ENCODE measurements at regions not wholly inside any gene's neighbourhood (a gene's known extent, or its start where the extent isn't known, plus 50 kb on each side); places are given as distances from the start of the nearest gene placed in this dataset.

GRCh38 chr3:82308755-82309154 is 547.3 kb upstream of the GBE1 start:
- H2BK120ac ChIP-seq (ENCODE audit: low read depth, low read length), result no peak overlapping the region
- no peak for DNase-seq
- H3K27me3 ChIP-seq (ENCODE audit: control insufficient read depth in 1 of 2, insufficient read depth in 1 of 2, low read length in 2 of 2), result no peaks in the 10 kb centered on the region
- no peak overlapping the region for H2BK5ac ChIP-seq (ENCODE audit: low read depth, low read length, poor library complexity, severe bottlenecking)
- H3K4me2 ChIP-seq (ENCODE audit: low read length, poor library complexity, severe bottlenecking), result no peak overlapping the region
- no peak overlapping the region for H4K91ac ChIP-seq (ENCODE audit: low read length)
- H3K79me1 ChIP-seq (replicated peaks; ENCODE audit: low read length, poor library complexity, severe bottlenecking), result no peaks in the 10 kb centered on the region
- H2AFZ ChIP-seq (ENCODE audit: low read depth, low read length), result no peak overlapping the region
- no peaks in the 10 kb centered on the region for H3K9me3 ChIP-seq (ENCODE audit: control insufficient read depth, low read length)
- H2BK15ac ChIP-seq (ENCODE audit: low read depth, poor library complexity, severe bottlenecking), result no peak overlapping the region
- H3K27ac ChIP-seq (ENCODE audit: low read length, poor library complexity, severe bottlenecking), result no peak overlapping the region
- no peak overlapping the region for H3K14ac ChIP-seq (ENCODE audit: low read length in 2 of 2)
- H3K4ac ChIP-seq (ENCODE audit: low read depth in 1 of 2, low read length in 2 of 2), result no peak overlapping the region
- no peak overlapping the region for H3K9ac ChIP-seq (ENCODE audit: low read length)
- no peak overlapping the region for H4K8ac ChIP-seq (ENCODE audit: low read length)
- H3K23ac ChIP-seq (ENCODE audit: low read length in 2 of 2), result no peak overlapping the region
- no peaks in the 10 kb centered on the region for H3K36me3 ChIP-seq (ENCODE audit: control insufficient read depth in 1 of 2, insufficient read depth in 2 of 2, low read depth in 1 of 2, low read length in 2 of 2)
- no peaks in the 10 kb centered on the region for H3K4me1 ChIP-seq (ENCODE audit: control insufficient read depth, insufficient read depth, low read depth, low read length)
- H2AK5ac ChIP-seq (ENCODE audit: low read length, severe bottlenecking), result no peak overlapping the region
- H3K18ac ChIP-seq (ENCODE audit: low read depth in 1 of 2, low read length in 2 of 2), result no peak overlapping the region
- 83% methylated on average over 6 of the region's 7 CpGs for WGBS
- H2BK12ac ChIP-seq (ENCODE audit: low read length in 2 of 2), result no peak overlapping the region
- H3K4me3 ChIP-seq (ENCODE audit: insufficient read depth in 1 of 2, low read depth in 1 of 2, low read length in 2 of 2), result no peak overlapping the region

DNA sequence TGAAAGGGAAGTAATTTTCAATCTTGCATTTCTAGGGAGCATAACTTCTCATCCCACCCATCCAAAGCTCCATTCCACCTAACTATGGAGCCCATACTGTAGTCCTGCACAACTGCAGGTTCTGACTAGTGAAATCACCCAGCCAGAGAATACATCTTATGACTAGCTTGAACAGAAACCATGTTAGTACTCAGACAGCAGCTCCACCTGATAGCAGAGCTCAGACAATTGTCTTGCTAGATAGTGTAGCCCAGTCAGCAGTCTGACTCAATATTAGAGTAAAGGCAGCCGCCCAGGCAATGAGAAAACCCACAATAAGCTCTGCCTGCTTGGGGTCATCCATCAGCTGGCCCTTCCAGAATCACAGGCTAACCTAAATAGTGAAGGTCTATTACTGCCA is 544.7 kb upstream of the GBE1 start:
- Histone ChIP-seq H3K14ac (ENCODE audit: low read length in 2 of 2) (no peak overlapping the region), H3K27me3 (ENCODE audit: control insufficient read depth in 1 of 2, insufficient read depth in 1 of 2, low read length in 2 of 2) (no peaks in the 10 kb centered on the region), H3K4me2 (ENCODE audit: low read length, poor library complexity, severe bottlenecking) (no peak overlapping the region), H3K79me1 (replicated peaks; ENCODE audit: low read length, poor library complexity, severe bottlenecking) (no peaks in the 10 kb centered on the region), H3K4me3 (ENCODE audit: insufficient read depth in 1 of 2, low read depth in 1 of 2, low read length in 2 of 2) (no peak overlapping the region), H4K91ac (ENCODE audit: low read length) (no peak overlapping the region), H2AK5ac (ENCODE audit: low read length, severe bottlenecking) (no peak overlapping the region), H4K8ac (ENCODE audit: low read length) (no peak overlapping the region), H2BK12ac (ENCODE audit: low read length in 2 of 2) (no peak overlapping the region), H3K36me3 (ENCODE audit: control insufficient read depth in 1 of 2, insufficient read depth in 2 of 2, low read depth in 1 of 2, low read length in 2 of 2) (no peaks in the 10 kb centered on the region), H2BK15ac (ENCODE audit: low read depth, poor library complexity, severe bottlenecking) (no peak overlapping the region), H2BK5ac (ENCODE audit: low read depth, low read length, poor library complexity, severe bottlenecking) (no peak overlapping the region), H3K27ac (ENCODE audit: low read length, poor library complexity, severe bottlenecking) (no peak overlapping the region), H3K18ac (ENCODE audit: low read depth in 1 of 2, low read length in 2 of 2) (no peak overlapping the region), H3K9me3 (ENCODE audit: control insufficient read depth, low read length) (no peaks in the 10 kb centered on the region), H3K9ac (ENCODE audit: low read length) (no peak overlapping the region), H3K4me1 (ENCODE audit: control insufficient read depth, insufficient read depth, low read depth, low read length) (no peaks in the 10 kb centered on the region), H2AFZ (ENCODE audit: low read depth, low read length) (no peak overlapping the region), H3K4ac (ENCODE audit: low read depth in 1 of 2, low read length in 2 of 2) (no peak overlapping the region), H2BK120ac (ENCODE audit: low read depth, low read length) (no peak overlapping the region), H3K23ac (ENCODE audit: low read length in 2 of 2) (no peak overlapping the region)
- no peak for DNase-seq
- WGBS, result 61% methylated on average over 1 of the region's 1 CpG

- H3K9me3 ChIP-seq (ENCODE audit: control insufficient read depth, low read length), result peaks cover 3% of the 10 kb centered on the region
- 52% methylated on average over 2 of the region's 3 CpGs for WGBS
- no peak overlapping the region for H2BK12ac ChIP-seq (ENCODE audit: low read length in 2 of 2)
- no peak overlapping the region for H2AFZ ChIP-seq (ENCODE audit: low read depth, low read length)
- no peak overlapping the region for H3K4ac ChIP-seq (ENCODE audit: low read depth in 1 of 2, low read length in 2 of 2)
- no peak overlapping the region for H3K14ac ChIP-seq (ENCODE audit: low read length in 2 of 2)
- no peak overlapping the region for H2BK5ac ChIP-seq (ENCODE audit: low read depth, low read length, poor library complexity, severe bottlenecking)
- H3K79me1 ChIP-seq (replicated peaks; ENCODE audit: low read length, poor library complexity, severe bottlenecking), result no peaks in the 10 kb centered on the region
- H3K36me3 ChIP-seq (ENCODE audit: control insufficient read depth in 1 of 2, insufficient read depth in 2 of 2, low read depth in 1 of 2, low read length in 2 of 2), result no peaks in the 10 kb centered on the region
- H3K4me3 ChIP-seq (ENCODE audit: insufficient read depth in 1 of 2, low read depth in 1 of 2, low read length in 2 of 2), result no peak overlapping the region
- DNase-seq, result no peak
- no peak overlapping the region for H2AK5ac ChIP-seq (ENCODE audit: low read length, severe bottlenecking)
- no peak overlapping the region for H2BK120ac ChIP-seq (ENCODE audit: low read depth, low read length)
- no peaks in the 10 kb centered on the region for H3K27me3 ChIP-seq (ENCODE audit: control insufficient read depth in 1 of 2, insufficient read depth in 1 of 2, low read length in 2 of 2)
- H4K8ac ChIP-seq (ENCODE audit: low read length), result no peak overlapping the region
- no peak overlapping the region for H3K23ac ChIP-seq (ENCODE audit: low read length in 2 of 2)
- H3K18ac ChIP-seq (ENCODE audit: low read depth in 1 of 2, low read length in 2 of 2), result no peak overlapping the region
- H3K4me1 ChIP-seq (ENCODE audit: control insufficient read depth, insufficient read depth, low read depth, low read length), result no peaks in the 10 kb centered on the region
- no peak overlapping the region for H2BK15ac ChIP-seq (ENCODE audit: low read depth, poor library complexity, severe bottlenecking)
- no peak overlapping the region for H3K27ac ChIP-seq (ENCODE audit: low read length, poor library complexity, severe bottlenecking)
- H3K9ac ChIP-seq (ENCODE audit: low read length), result no peak overlapping the region
- H4K91ac ChIP-seq (ENCODE audit: low read length), result no peak overlapping the region
- H3K4me2 ChIP-seq (ENCODE audit: low read length, poor library complexity, severe bottlenecking), result no peak overlapping the region
Measured at GRCh38 chr3:82294609-82295008, 533.2 kb upstream of the GBE1 start.

GRCh38 chr3:82293867-82294266 is 532.4 kb upstream of the GBE1 start:
- no peaks in the 10 kb centered on the region for H3K4me1 ChIP-seq (ENCODE audit: control insufficient read depth, insufficient read depth, low read depth, low read length)
- no peak overlapping the region for H2BK12ac ChIP-seq (ENCODE audit: low read length in 2 of 2)
- H3K9ac ChIP-seq (ENCODE audit: low read length), result no peak overlapping the region
- no peak overlapping the region for H4K91ac ChIP-seq (ENCODE audit: low read length)
- H3K4ac ChIP-seq (ENCODE audit: low read depth in 1 of 2, low read length in 2 of 2), result no peak overlapping the region
- no peaks in the 10 kb centered on the region for H3K27me3 ChIP-seq (ENCODE audit: control insufficient read depth in 1 of 2, insufficient read depth in 1 of 2, low read length in 2 of 2)
- no peak overlapping the region for H3K18ac ChIP-seq (ENCODE audit: low read depth in 1 of 2, low read length in 2 of 2)
- H2AK5ac ChIP-seq (ENCODE audit: low read length, severe bottlenecking), result no peak overlapping the region
- H3K79me1 ChIP-seq (replicated peaks; ENCODE audit: low read length, poor library complexity, severe bottlenecking), result no peaks in the 10 kb centered on the region
- no peak overlapping the region for H2AFZ ChIP-seq (ENCODE audit: low read depth, low read length)
- no peak overlapping the region for H3K23ac ChIP-seq (ENCODE audit: low read length in 2 of 2)
- no peak overlapping the region for H2BK15ac ChIP-seq (ENCODE audit: low read depth, poor library complexity, severe bottlenecking)
- H3K4me2 ChIP-seq (ENCODE audit: low read length, poor library complexity, severe bottlenecking), result no peak overlapping the region
- H2BK120ac ChIP-seq (ENCODE audit: low read depth, low read length), result no peak overlapping the region
- H3K36me3 ChIP-seq (ENCODE audit: control insufficient read depth in 1 of 2, insufficient read depth in 2 of 2, low read depth in 1 of 2, low read length in 2 of 2), result no peaks in the 10 kb centered on the region
- no peak overlapping the region for H3K27ac ChIP-seq (ENCODE audit: low read length, poor library complexity, severe bottlenecking)
- H4K8ac ChIP-seq (ENCODE audit: low read length), result no peak overlapping the region
- no peak overlapping the region for H3K14ac ChIP-seq (ENCODE audit: low read length in 2 of 2)
- no peaks in the 10 kb centered on the region for H3K9me3 ChIP-seq (ENCODE audit: control insufficient read depth, low read length)
- H2BK5ac ChIP-seq (ENCODE audit: low read depth, low read length, poor library complexity, severe bottlenecking), result no peak overlapping the region
- no peak for DNase-seq
- no peak overlapping the region for H3K4me3 ChIP-seq (ENCODE audit: insufficient read depth in 1 of 2, low read depth in 1 of 2, low read length in 2 of 2)

All from mesenchymal stem cell (in vitro differentiated cells and primary cell).